KMS-11 (cell line): ENCODE measurements at regions not wholly inside any gene's neighbourhood (a gene's known extent, or its start where the extent isn't known, plus 50 kb on each side); places are given as distances from the start of the nearest gene placed in this dataset.

Experiments
- H2AFZ ChIP-seq: fragments of 200-600 bp; sonication (generic); 2 replicates; pipeline ENCODE4 v1.6.1; 2016; ENCODE audit warnings: antibody characterized with exemption, mixed run types, low read depth
- H3K27ac ChIP-seq: fragments of 200-600 bp; sonication (generic); 2 replicates; pipeline ENCODE4 v1.6.1; 2016; ENCODE audit warnings: mild to moderate bottlenecking, mixed run types
- H3K27me3 ChIP-seq: fragments of 200-600 bp; sonication (generic); 2 replicates; pipeline ENCODE4 v1.6.1; 2017; ENCODE audit warnings: mild to moderate bottlenecking, low read depth, mixed run types, moderate library complexity; ENCODE audit not compliant: insufficient read depth
- H3K36me3 ChIP-seq: fragments of 200-600 bp; sonication (generic); 2 replicates; pipeline ENCODE4 v1.6.1; 2017; ENCODE audit warnings: mild to moderate bottlenecking, mixed run types; ENCODE audit not compliant: insufficient read depth
- H3K4me1 ChIP-seq: fragments of 200-600 bp; sonication (generic); 2 replicates; pipeline ENCODE4 v1.6.1; 2016; ENCODE audit warnings: mild to moderate bottlenecking, low read depth, mixed run types; ENCODE audit not compliant: poor library complexity, severe bottlenecking
- H3K4me2 ChIP-seq: fragments of 200-600 bp; sonication (generic); 2 replicates; pipeline ENCODE4 v1.7.0; 2016; ENCODE audit warnings: mild to moderate bottlenecking, mixed run types
- H3K4me3 ChIP-seq: fragments of 200-600 bp; sonication (generic); IDR thresholded peaks from 2 replicates; pipeline ENCODE4 v1.6.1; 2017; ENCODE audit warnings: low read depth, low read length, mixed read lengths; ENCODE audit not compliant: insufficient read depth
- H3K79me2 ChIP-seq: fragments of 200-600 bp; sonication (generic); 2 replicates; pipeline ENCODE4 v1.6.1; 2016; ENCODE audit warnings: low read depth, mixed run types; ENCODE audit not compliant: insufficient read depth
- H3K9ac ChIP-seq: fragments of 200-600 bp; sonication (generic); 2 replicates; pipeline ENCODE4 v1.6.1; 2016; ENCODE audit warnings: mild to moderate bottlenecking, mixed run types
- H4K20me1 ChIP-seq: fragments of 200-600 bp; sonication (generic); 2 replicates; pipeline ENCODE4 v1.6.1; 2016; ENCODE audit warnings: mild to moderate bottlenecking, mixed run types; ENCODE audit not compliant: insufficient read depth
- CTCF ChIP-seq: fragments of 200-600 bp; sonication (generic); conservative IDR thresholded peaks from 2 replicates; pipeline ENCODE4 v1.6.1; 2017; ENCODE audit warnings: low read depth, mild to moderate bottlenecking, antibody characterized with exemption, low read length, moderate library complexity, mixed read lengths

GRCh38 chr2:2732331-2733119 lies 401.4 kb upstream of the MYT1L start:
- Histone ChIP-seq H2AFZ (no peak overlapping the region), H3K36me3 (no peaks in the 10 kb centered on the region), H3K4me1 (no peaks in the 10 kb centered on the region), H3K27me3 (no peaks in the 10 kb centered on the region), H3K27ac (no peak overlapping the region), H3K79me2 (no peaks in the 10 kb centered on the region), H3K9ac (no peak overlapping the region), H3K4me2 (no peak overlapping the region), H3K4me3 (no peak overlapping the region), H4K20me1 (no peaks in the 10 kb centered on the region)
- TF ChIP-seq CTCF, result no peak

GRCh38 chr2:2731816-2732284 lies 400.8 kb upstream of the MYT1L start:
- no peaks in the 10 kb centered on the region for H3K79me2 ChIP-seq
- H3K36me3 ChIP-seq, result no peaks in the 10 kb centered on the region
- no peak overlapping the region for H3K9ac ChIP-seq
- H3K4me1 ChIP-seq, result no peaks in the 10 kb centered on the region
- H3K4me2 ChIP-seq, result no peak overlapping the region
- H4K20me1 ChIP-seq, result no peaks in the 10 kb centered on the region
- H3K27ac ChIP-seq, result no peak overlapping the region
- TF ChIP-seq CTCF, result no peak
- H3K4me3 ChIP-seq, result no peak overlapping the region
- H3K27me3 ChIP-seq, result no peaks in the 10 kb centered on the region
- no peak overlapping the region for H2AFZ ChIP-seq

GRCh38 chr2:2731101-2731815 lies 400.2 kb upstream of the MYT1L start:
- no peaks in the 10 kb centered on the region for H3K4me1 ChIP-seq
- H3K4me3 ChIP-seq, result no peak overlapping the region
- no peaks in the 10 kb centered on the region for H3K27me3 ChIP-seq
- H2AFZ ChIP-seq, result no peak overlapping the region
- H3K27ac ChIP-seq, result no peak overlapping the region
- H3K36me3 ChIP-seq, result no peaks in the 10 kb centered on the region
- H4K20me1 ChIP-seq, result no peaks in the 10 kb centered on the region
- no peak overlapping the region for H3K9ac ChIP-seq
- TF ChIP-seq CTCF, result no peak
- H3K4me2 ChIP-seq, result no peak overlapping the region
- H3K79me2 ChIP-seq, result no peaks in the 10 kb centered on the region

- Histone ChIP-seq H3K27ac (no peak overlapping the region), H3K79me2 (no peaks in the 10 kb centered on the region), H3K4me3 (no peak overlapping the region), H3K36me3 (no peaks in the 10 kb centered on the region), H3K4me2 (no peak overlapping the region), H3K27me3 (no peaks in the 10 kb centered on the region), H2AFZ (no peak overlapping the region), H3K9ac (no peak overlapping the region), H3K4me1 (no peaks in the 10 kb centered on the region), H4K20me1 (no peaks in the 10 kb centered on the region)
- TF ChIP-seq CTCF, result no peak
These were observed 399.3 kb upstream of the MYT1L start for GRCh38 chr2:2730301-2730833.
